ENCODE measurements at regions not wholly inside any gene's neighbourhood (a gene's known extent, or its start where the extent isn't known, plus 50 kb on each side); places are given as distances from the start of the nearest gene placed in this dataset.

DNA sequence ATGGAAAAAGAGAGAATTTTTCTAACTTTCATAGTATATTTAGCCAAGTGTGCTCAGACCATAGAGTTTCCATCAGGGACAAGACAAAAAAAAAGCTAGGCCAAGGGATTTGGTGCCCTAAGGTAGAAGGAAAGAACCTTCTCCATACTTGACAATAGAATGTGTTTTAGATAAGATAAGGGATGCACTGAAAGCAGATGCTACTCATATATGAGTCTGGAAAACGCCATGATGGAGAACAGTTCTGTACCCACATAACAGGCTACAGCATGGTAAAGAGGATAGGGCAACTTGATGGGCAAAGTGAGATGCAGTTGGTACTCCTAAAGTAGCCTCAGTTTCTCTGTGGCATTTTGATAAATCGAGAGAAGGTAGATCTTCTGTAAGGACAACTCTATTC is 216.4 kb upstream of the NECTIN3 start:
- Mint-ChIP-seq H3K9me3 (no peaks in the 10 kb centered on the region), H3K4me1 (no peaks in the 10 kb centered on the region), H3K27me3 (ENCODE audit: low read depth) (no peaks in the 10 kb centered on the region), H3K4me3 (no peak overlapping the region), H3K36me3 (no peaks in the 10 kb centered on the region), H3K27ac (no peak overlapping the region)
- ChIA-PET POLR2A (no interaction called here), CTCF (no interaction called here)
- DNase-seq (ENCODE audit: low spot score): no peak
- no peak for TF ChIP-seq ZNF121 (CRISPR knock-in tag; IDR thresholded peaks at IDR 0.05)
- TF ChIP-seq ETV6 (CRISPR knock-in tag; IDR thresholded peaks at IDR 0.05): no peak
- ATAC-seq: no peak

DNA sequence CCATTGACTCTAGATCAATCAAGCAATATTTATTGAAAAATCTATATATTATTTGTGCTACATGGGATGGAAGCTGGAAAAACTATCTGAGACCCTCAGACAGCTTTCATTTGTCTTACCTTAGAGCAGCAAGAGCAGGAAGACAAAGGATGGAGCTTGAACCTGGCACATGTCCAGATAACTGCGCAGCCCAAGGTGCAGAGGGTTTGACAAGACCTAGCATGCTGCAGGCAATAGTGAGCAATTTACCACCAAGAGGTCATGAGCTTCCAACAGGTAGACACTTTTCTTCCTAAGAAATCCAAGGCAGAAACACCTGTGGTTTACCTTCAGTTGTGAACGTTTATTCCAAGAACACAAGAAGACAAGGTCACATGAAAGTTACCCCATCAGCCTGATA is 214.7 kb upstream of the NECTIN3 start:
- ChIA-PET CTCF (no interaction called here), POLR2A (no interaction called here)
- DNase-seq (ENCODE audit: low spot score): no peak
- TF ChIP-seq, protein P1, sequence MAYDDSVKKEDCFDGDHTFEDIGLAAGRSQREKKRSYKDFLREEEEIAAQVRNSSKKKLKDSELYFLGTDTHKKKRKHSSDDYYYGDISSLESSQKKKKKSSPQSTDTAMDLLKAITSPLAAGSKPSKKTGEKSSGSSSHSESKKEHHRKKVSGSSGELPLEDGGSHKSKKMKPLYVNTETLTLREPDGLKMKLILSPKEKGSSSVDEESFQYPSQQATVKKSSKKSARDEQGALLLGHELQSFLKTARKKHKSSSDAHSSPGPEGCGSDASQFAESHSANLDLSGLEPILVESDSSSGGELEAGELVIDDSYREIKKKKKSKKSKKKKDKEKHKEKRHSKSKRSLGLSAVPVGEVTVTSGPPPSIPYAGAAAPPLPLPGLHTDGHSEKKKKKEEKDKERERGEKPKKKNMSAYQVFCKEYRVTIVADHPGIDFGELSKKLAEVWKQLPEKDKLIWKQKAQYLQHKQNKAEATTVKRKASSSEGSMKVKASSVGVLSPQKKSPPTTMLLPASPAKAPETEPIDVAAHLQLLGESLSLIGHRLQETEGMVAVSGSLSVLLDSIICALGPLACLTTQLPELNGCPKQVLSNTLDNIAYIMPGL (CRISPR knock-in tag; IDR thresholded peaks at IDR 0.05): no peak
- TF ChIP-seq, protein P2, sequence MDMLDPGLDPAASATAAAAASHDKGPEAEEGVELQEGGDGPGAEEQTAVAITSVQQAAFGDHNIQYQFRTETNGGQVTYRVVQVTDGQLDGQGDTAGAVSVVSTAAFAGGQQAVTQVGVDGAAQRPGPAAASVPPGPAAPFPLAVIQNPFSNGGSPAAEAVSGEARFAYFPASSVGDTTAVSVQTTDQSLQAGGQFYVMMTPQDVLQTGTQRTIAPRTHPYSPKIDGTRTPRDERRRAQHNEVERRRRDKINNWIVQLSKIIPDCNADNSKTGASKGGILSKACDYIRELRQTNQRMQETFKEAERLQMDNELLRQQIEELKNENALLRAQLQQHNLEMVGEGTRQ (CRISPR knock-in tag; IDR thresholded peaks at IDR 0.05): no peak
- TF ChIP-seq ZNF423 (CRISPR knock-in tag; IDR thresholded peaks at IDR 0.05): no peak
- TF ChIP-seq, protein P3, sequence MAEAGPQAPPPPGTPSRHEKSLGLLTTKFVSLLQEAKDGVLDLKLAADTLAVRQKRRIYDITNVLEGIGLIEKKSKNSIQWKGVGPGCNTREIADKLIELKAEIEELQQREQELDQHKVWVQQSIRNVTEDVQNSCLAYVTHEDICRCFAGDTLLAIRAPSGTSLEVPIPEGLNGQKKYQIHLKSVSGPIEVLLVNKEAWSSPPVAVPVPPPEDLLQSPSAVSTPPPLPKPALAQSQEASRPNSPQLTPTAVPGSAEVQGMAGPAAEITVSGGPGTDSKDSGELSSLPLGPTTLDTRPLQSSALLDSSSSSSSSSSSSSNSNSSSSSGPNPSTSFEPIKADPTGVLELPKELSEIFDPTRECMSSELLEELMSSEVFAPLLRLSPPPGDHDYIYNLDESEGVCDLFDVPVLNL (CRISPR knock-in tag; IDR thresholded peaks at IDR 0.05; ENCODE audit: borderline replicate concordance, low read depth): no peak
- Mint-ChIP-seq H3K27ac (no peak overlapping the region), H3K27me3 (ENCODE audit: low read depth) (no peaks in the 10 kb centered on the region), H3K4me1 (no peaks in the 10 kb centered on the region), H3K36me3 (no peaks in the 10 kb centered on the region), H3K4me3 (no peak overlapping the region), H3K9me3 (no peaks in the 10 kb centered on the region)
- no peak for ATAC-seq

DNA sequence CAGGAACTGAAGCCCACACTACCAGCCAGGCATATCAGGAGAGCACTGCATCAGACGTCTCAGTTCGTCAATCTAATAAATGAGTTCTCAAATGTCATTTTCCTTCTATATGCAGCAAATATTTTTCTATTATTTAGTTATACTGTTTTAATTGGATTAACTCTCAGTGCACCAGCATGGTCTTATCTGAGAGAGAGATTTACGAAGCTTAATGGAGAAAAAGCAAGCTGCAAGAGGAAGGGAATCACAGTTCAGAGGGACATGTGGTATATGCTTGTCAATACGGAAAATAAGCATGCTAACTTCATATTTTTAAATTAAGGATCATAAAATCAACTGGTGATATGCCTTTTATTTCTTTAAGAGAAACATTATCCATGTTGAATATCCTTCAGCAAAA is 213.1 kb upstream of the NECTIN3 start:
- Mint-ChIP-seq H3K4me1 (no peaks in the 10 kb centered on the region), H3K4me3 (no peak overlapping the region), H3K27me3 (ENCODE audit: low read depth) (no peaks in the 10 kb centered on the region), H3K27ac (no peak overlapping the region), H3K9me3 (no peaks in the 10 kb centered on the region), H3K36me3 (no peaks in the 10 kb centered on the region)
- ChIA-PET POLR2A (no interaction called here), CTCF (interaction anchor here (0.5 kb wide), 1 partner anchor 102 kb away, joined by 3 read pairs; no protein-coding TSS in a partner anchor)
- DNase-seq (ENCODE audit: low spot score) (no peak), ATAC-seq (no peak)
- TF ChIP-seq, protein P4, sequence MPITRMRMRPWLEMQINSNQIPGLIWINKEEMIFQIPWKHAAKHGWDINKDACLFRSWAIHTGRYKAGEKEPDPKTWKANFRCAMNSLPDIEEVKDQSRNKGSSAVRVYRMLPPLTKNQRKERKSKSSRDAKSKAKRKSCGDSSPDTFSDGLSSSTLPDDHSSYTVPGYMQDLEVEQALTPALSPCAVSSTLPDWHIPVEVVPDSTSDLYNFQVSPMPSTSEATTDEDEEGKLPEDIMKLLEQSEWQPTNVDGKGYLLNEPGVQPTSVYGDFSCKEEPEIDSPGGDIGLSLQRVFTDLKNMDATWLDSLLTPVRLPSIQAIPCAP (CRISPR knock-in tag; IDR thresholded peaks at IDR 0.05): no peak
- TF ChIP-seq, protein P5, sequence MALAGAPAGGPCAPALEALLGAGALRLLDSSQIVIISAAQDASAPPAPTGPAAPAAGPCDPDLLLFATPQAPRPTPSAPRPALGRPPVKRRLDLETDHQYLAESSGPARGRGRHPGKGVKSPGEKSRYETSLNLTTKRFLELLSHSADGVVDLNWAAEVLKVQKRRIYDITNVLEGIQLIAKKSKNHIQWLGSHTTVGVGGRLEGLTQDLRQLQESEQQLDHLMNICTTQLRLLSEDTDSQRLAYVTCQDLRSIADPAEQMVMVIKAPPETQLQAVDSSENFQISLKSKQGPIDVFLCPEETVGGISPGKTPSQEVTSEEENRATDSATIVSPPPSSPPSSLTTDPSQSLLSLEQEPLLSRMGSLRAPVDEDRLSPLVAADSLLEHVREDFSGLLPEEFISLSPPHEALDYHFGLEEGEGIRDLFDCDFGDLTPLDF (CRISPR knock-in tag; IDR thresholded peaks at IDR 0.05): no peak
- TF ChIP-seq GABPB1 (CRISPR knock-in tag; IDR thresholded peaks at IDR 0.05) (no peak), ZNF138 (CRISPR knock-in tag; conservative IDR thresholded peaks at IDR 0.05) (no peak), ATF1 (CRISPR knock-in tag; IDR thresholded peaks at IDR 0.05) (no peak), ESRRA (CRISPR knock-in tag; IDR thresholded peaks at IDR 0.05; ENCODE audit: borderline replicate concordance) (no peak), RELA (CRISPR knock-in tag; IDR thresholded peaks at IDR 0.05; ENCODE audit: borderline replicate concordance) (no peak), ETV6 (CRISPR knock-in tag; IDR thresholded peaks at IDR 0.05) (no peak), FOXJ3 (CRISPR knock-in tag; IDR thresholded peaks at IDR 0.05; ENCODE audit: borderline replicate concordance) (no peak)
- TF ChIP-seq, protein P6, sequence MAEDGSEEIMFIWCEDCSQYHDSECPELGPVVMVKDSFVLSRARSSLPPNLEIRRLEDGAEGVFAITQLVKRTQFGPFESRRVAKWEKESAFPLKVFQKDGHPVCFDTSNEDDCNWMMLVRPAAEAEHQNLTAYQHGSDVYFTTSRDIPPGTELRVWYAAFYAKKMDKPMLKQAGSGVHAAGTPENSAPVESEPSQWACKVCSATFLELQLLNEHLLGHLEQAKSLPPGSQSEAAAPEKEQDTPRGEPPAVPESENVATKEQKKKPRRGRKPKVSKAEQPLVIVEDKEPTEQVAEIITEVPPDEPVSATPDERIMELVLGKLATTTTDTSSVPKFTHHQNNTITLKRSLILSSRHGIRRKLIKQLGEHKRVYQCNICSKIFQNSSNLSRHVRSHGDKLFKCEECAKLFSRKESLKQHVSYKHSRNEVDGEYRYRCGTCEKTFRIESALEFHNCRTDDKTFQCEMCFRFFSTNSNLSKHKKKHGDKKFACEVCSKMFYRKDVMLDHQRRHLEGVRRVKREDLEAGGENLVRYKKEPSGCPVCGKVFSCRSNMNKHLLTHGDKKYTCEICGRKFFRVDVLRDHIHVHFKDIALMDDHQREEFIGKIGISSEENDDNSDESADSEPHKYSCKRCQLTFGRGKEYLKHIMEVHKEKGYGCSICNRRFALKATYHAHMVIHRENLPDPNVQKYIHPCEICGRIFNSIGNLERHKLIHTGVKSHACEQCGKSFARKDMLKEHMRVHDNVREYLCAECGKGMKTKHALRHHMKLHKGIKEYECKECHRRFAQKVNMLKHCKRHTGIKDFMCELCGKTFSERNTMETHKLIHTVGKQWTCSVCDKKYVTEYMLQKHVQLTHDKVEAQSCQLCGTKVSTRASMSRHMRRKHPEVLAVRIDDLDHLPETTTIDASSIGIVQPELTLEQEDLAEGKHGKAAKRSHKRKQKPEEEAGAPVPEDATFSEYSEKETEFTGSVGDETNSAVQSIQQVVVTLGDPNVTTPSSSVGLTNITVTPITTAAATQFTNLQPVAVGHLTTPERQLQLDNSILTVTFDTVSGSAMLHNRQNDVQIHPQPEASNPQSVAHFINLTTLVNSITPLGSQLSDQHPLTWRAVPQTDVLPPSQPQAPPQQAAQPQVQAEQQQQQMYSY (CRISPR knock-in tag; IDR thresholded peaks at IDR 0.05): no peak
- TF ChIP-seq, protein P7, sequence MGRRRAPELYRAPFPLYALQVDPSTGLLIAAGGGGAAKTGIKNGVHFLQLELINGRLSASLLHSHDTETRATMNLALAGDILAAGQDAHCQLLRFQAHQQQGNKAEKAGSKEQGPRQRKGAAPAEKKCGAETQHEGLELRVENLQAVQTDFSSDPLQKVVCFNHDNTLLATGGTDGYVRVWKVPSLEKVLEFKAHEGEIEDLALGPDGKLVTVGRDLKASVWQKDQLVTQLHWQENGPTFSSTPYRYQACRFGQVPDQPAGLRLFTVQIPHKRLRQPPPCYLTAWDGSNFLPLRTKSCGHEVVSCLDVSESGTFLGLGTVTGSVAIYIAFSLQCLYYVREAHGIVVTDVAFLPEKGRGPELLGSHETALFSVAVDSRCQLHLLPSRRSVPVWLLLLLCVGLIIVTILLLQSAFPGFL (CRISPR knock-in tag; IDR thresholded peaks at IDR 0.05; ENCODE audit: borderline replicate concordance): no peak
- TF ChIP-seq, protein P8, sequence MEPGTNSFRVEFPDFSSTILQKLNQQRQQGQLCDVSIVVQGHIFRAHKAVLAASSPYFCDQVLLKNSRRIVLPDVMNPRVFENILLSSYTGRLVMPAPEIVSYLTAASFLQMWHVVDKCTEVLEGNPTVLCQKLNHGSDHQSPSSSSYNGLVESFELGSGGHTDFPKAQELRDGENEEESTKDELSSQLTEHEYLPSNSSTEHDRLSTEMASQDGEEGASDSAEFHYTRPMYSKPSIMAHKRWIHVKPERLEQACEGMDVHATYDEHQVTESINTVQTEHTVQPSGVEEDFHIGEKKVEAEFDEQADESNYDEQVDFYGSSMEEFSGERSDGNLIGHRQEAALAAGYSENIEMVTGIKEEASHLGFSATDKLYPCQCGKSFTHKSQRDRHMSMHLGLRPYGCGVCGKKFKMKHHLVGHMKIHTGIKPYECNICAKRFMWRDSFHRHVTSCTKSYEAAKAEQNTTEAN (CRISPR knock-in tag; IDR thresholded peaks at IDR 0.05): no peak
- TF ChIP-seq, protein P9, sequence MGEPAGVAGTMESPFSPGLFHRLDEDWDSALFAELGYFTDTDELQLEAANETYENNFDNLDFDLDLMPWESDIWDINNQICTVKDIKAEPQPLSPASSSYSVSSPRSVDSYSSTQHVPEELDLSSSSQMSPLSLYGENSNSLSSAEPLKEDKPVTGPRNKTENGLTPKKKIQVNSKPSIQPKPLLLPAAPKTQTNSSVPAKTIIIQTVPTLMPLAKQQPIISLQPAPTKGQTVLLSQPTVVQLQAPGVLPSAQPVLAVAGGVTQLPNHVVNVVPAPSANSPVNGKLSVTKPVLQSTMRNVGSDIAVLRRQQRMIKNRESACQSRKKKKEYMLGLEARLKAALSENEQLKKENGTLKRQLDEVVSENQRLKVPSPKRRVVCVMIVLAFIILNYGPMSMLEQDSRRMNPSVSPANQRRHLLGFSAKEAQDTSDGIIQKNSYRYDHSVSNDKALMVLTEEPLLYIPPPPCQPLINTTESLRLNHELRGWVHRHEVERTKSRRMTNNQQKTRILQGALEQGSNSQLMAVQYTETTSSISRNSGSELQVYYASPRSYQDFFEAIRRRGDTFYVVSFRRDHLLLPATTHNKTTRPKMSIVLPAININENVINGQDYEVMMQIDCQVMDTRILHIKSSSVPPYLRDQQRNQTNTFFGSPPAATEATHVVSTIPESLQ (CRISPR knock-in tag; IDR thresholded peaks at IDR 0.05): no peak

Measured in WTC11 (cell line).